ENCODE measurements at regions not wholly inside any gene's neighbourhood (a gene's known extent, or its start where the extent isn't known, plus 50 kb on each side); places are given as distances from the start of the nearest gene placed in this dataset.

DNA sequence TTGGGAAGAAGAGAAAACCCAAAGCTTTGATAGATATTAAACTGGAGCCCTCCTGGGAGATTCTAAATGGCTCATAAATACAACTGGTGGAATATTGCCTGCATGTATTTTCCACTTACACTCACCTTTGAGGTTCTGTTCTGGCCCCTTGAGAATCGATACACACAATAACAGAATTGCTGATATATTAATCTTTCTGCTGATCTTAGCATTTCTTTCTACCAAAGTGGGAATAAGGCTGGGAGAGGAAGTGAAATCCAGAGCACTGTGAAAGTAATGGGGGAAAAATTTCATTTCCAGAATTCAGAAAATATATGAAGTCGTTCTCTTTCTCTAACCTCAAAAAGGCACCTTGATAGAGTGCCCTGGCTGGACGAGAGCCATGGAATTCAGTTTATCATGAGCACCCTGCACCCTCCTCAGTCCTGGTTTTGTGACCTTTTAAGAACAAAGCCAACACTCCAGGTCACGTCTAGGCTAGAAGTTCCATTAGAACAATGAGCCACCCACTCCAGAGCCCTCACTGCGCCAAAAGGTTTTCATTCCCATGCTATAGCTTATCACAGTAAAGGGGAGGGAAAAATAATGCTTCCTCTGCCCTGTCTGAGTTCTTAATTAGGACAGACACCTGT, 244.5 kb downstream of the CD83 start:
- DNase-seq (ENCODE audit: low read depth) = no peak

DNA sequence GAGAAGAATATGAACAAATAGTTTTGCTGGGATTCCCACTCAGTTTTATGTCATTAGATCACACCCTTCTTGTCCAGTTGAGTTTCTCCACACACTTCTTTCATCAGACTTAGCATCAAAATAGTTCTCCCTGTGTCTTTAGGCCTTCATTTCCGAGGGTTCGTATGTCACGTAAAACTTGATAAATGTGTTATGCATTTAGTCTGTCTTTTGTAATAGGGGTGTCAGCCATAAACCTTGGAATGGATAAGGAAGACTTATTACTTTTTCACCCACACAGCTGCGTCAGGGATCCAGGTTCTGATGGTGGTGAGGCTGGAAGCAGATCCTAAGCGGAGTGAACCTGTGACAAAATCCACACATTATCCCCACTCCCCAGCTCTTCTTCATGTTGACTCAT, 246.8 kb downstream of the CD83 start:
- no peak for DNase-seq (ENCODE audit: low read depth)

DNA sequence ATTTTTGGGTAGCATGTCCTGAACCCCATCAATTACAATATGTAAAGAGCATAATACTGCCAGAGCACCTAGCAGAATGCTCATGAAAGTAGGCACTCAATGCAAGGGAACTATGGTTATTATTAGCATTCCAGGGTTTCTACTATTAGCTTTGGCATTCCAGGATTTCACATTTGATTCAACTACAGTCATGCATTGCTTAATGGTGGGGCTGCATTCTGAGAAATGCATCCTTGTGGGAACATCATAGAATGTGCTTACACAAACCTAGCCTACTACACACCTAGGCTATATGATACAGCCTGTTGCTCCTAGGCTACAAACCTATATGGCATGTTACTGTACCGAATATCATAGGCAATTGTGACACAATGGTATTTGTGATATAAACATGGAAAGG, 247.8 kb downstream of the CD83 start:
- no peak for DNase-seq (ENCODE audit: low read depth)

GRCh38 chr6:14366315-14366714, 248.7 kb downstream of the CD83 start:
- DNase-seq (ENCODE audit: low read depth) = no peak

GRCh38 chr6:14366872-14367271, 249.3 kb downstream of the CD83 start:
- no peak for DNase-seq (ENCODE audit: low read depth)

GRCh38 chr6:14367296-14367695, 249.7 kb downstream of the CD83 start:
- no peak for DNase-seq (ENCODE audit: low read depth)

DNA sequence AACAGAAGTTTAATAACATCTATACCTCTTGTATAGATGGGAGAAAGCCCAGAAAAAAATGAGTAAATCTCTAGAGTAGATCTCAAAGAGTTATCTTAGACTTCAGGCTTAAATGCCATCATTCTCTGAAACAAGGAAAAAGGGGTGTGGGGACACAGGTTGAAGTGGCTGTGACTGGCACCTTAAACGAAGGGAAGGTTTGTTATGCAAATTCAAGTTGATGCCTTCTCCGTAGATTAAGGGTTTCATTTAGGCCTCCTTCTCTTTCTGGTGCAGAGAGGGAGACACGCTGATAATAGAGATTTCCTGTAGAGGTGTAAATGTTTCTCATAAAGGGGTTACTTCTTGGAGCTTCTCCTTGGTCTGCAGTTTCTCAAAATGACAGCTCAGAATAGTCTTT, 252.1 kb downstream of the CD83 start:
- no peak for DNase-seq (ENCODE audit: low read depth)

- no peak for DNase-seq (ENCODE audit: low read depth)
Measured at GRCh38 chr6:14371530-14371929, 254.0 kb downstream of the CD83 start.

- DNase-seq (ENCODE audit: low read depth) = no peak
Measured at GRCh38 chr6:14372734-14373489, 255.3 kb downstream of the CD83 start.

DNA sequence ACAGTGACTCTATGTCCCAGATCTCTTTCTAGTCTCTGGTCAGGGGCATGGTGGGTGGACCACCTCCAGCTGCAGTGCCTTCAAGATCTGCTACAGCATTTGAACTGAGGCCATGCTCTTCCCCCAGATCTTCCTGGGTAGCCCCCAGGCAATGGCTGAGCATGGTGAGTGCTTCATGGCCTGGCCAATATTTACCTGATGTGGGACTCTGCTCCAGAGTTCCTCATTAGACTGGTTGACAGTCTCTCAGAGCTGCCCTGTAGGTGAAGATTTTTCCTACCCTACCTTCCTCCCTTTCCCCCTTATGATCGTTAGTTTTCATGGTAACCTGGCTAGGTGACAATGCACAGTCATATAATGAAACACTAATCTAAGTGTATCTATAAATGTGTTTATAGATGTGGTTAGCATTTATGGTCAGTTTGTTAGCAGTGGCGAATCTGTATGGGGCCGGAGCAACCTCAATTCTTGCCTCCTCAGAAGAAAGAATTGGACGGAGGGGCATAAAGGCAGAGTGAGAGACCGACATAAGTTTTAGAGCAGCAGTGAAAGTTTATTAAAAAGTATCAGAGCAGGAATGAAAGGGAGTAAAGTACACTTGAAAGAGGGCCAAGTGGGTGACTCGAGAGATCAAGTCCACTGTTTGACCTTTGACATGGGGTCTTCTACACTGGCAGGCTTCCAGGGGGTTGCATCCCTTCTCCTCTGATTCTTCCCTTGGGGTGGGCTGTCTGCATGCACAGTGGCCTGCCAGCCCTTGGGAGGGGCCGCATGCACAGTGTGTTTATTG, 256.3 kb downstream of the CD83 start:
- no peak for DNase-seq (ENCODE audit: low read depth)

DNA sequence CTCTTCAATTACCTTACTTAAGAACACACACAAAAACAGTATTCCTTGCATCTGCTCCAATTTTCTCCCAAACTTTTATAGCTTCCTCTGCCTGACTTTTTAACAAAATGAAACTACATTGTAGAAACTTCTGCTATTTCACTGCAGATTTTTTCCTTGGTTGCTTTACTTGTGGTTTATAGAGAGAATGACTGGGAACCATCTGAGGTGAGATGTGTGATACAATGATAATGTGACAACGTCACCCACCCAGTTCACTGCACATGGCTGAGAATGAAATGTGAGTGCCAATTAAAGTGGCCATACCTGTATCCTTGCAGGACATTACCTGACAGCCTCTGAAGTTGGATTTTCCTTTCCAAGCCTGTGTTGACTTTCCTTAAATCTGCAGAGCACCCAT, 258.4 kb downstream of the CD83 start:
- no peak for DNase-seq (ENCODE audit: low read depth)

- DNase-seq (ENCODE audit: low read depth) = no peak
Measured at GRCh38 chr6:14379568-14379967, 262.0 kb downstream of the CD83 start.

DNA sequence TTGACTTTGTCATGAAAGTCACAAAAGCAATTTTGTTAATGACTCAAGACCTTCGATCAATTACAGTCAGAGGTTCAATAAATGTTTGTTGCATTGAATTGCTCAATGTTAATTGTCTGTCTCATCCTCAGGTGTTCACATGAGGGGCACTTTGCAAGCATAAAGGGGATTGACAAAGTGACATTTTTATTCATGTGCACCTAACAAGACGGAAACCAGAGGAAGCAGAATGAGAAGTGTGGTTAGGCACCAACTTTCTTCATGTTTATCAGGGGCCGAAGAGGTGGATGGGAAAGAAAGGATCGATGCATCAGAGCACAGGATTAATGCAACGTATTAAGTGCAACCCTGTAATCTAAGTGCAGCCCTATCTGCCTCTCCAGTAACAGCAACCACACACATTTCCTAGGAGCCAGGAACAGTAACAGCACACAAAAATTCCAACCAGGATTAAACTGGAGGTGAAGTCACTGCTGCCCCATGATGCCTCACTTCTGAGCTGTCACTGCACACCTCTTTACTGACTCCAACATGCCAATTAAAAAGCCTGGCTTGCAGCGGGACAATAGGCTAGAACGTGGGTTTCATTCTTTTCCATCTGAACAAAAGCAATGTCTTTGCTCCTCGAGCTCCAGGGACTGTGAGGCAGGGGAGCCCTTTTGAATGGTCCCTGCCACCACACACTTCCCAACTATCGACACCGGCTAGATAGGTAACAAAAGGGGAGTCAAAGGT, 262.7 kb downstream of the CD83 start:
- DNase-seq (ENCODE audit: low read depth) = no peak

GRCh38 chr6:14380901-14381828, 263.6 kb downstream of the CD83 start:
- DNase-seq (ENCODE audit: low read depth) = no peak

DNA sequence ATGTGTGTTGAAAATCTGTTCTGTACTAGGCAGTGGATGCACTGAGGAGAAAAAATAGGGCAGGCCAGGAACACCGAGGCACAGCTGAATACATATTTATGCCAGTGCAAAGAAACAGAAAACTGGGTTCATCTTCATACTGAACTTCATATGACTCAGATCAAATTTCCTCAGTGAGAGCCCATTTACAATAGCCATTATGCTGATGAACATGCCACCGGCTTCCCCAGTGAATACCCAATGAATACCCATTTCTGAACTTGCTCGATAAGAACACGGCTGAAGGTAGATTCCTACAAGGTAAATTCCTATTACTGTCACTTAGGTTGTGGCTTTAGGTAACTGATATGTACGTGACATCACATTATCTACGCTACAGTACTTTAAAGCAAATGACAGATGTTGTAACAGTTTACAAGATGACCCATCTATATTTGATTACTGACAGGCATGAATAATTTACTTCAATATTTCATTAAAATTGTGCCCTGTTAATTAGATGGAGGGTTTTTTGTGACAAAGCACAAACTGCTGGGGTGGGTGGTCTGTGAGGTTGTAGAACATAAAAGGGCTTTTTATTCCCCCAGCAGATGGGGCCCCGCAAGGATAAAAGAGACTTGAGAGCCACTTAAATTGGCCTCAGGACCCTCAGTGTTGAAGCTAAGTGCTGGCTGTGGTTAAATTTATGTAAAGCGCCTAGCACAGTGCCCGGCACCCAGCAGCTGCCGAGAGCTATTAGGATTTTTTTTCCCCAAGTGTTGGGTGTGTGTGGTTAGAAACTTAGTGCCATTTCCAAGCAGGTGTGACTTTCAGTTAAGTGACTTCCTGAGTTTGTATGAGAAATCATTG, 264.5 kb downstream of the CD83 start:
- DNase-seq (ENCODE audit: low read depth) = peak; percentile 26

DNA sequence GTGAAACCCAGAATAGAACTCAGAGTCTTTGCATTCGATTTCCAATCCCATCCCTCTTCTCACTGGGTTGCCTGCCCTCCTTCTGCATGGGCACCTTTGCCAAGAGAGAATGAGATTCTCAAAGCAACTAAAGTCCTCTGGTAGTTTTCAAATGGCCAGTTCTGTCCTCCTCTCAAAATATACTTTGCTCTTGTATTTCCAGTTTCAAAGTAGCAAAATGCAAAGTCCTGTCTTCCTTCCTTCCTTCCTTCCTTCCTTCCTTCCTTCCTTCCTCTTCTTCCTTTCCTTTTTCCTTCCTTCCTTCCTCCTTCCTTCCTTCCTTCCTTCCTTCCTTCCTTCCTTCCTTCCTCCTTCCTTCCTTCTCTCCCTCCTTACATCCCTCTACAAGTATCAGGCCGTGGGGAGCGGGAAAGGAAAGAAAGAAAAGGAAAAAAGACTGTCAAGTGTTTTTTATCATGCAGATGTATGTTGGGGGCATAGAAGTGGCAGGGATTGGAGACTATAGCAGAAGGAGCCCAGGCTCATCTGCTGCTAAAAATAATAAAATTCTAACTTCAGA, 265.2 kb downstream of the CD83 start:
- DNase-seq (ENCODE audit: low read depth) = no peak

DNA sequence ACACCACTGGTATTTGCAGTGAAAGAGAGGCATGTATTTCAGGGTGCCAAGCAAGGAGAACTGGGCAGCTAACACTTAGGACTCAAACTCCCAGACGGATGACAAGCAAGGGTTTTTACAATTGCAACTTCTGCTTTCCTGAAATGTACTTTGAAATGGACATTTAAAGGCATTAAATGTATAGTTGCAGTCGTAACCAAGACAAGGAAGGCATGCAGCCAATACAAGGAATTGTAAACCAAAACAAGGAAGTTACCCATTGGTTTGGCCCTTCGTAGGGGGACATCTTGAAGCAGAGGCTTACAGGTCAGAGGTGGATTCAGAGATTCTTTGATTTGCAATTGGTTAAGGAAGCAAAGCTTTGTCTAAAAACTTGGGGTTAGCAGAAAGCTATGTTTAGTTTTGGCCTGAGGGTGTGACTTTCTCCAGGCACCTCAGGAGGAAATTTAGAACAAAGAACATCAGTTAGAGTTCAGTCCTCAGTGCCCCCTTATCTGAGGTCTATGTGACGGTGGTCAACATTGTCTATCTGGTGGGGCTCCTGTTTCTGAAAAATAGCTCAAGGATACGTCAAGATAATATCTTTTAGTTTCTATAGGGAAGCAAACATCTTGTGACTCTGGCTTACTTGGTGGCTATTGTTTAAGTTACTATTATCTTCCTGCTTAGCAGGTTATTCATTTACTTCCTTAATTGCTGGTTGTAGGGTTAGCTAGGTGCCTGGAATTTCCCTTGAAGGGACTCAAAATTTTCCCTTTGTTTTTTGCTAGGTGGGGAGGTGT, 266.0 kb downstream of the CD83 start:
- no peak for DNase-seq (ENCODE audit: low read depth)

- DNase-seq (ENCODE audit: low read depth) = no peak
Measured at GRCh38 chr6:14384175-14384949, 266.8 kb downstream of the CD83 start.

All from myocyte (in vitro differentiated cells).